ENCODE measurements at regions not wholly inside any gene's neighbourhood (a gene's known extent, or its start where the extent isn't known, plus 50 kb on each side); places are given as distances from the start of the nearest gene placed in this dataset.

DNA sequence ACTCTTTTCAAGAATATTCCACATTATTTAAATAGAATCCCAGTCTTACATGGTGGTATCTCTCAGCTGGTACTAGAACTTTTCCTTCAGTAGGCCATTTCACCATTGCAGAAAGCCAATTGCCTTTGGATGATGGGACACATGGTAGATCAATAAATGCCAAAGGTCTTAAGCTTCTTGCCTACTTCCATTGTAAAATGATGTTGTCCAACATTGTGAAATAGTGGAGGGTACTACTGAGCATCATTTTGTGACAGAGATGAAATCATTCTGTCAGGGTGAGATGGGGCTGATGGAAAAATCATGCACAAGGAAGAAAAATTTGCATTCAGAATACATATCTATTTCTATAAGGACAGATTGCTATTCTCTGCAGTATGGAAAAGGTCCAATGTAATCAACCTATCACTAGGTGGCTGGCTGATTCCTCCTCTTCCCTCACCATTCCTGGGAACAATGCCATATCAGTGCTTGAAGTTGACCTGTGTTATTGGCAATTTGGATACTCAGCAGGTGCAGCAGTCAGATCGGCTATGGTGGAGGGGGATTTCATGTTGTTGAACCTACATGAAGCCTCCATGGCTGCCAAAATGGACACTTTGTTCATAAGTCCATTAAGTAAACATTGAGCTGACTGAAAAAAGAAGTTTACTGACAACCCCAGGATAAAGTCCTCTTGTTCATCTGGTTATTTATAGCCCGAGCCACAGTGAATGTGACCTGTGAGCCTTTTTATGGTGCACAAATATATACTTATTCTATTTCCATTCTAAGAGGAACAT lies 596.9 kb upstream of the ARPP21 start:
- H3K9me3 ChIP-seq (replicated peaks; ENCODE audit: control insufficient read depth, insufficient read depth, low read length): no peaks in the 10 kb centered on the region
- no peaks in the 10 kb centered on the region for H3K36me3 ChIP-seq (ENCODE audit: control insufficient read depth in 2 of 2, extremely low read depth in 1 of 2, insufficient read depth in 2 of 2, low read length in 2 of 2)
- H3K27ac ChIP-seq (ENCODE audit: insufficient read depth, low read depth, low read length): no peak overlapping the region
- TF ChIP-seq JUN (IDR thresholded peaks at IDR 0.05; ENCODE audit: borderline replicate concordance, insufficient read depth, insufficient read length, low read depth) (no peak), POLR2A (IDR thresholded peaks at IDR 0.05; ENCODE audit: low read depth, low read length) (no peak), POLR2AphosphoS5 (IDR thresholded peaks at IDR 0.05; ENCODE audit: insufficient read depth, low read depth, low read length) (no peak), EZH2 (IDR thresholded peaks at IDR 0.05; ENCODE audit: borderline replicate concordance, low read depth, low read length, severe bottlenecking) (no peak), FOS (IDR thresholded peaks at IDR 0.05; ENCODE audit: borderline replicate concordance, insufficient read depth, low read length) (no peak), GATA2 (IDR thresholded peaks at IDR 0.05; ENCODE audit: insufficient read depth, insufficient read length, low read depth, low read length) (no peak)
- TF ChIP-seq, protein P1, sequence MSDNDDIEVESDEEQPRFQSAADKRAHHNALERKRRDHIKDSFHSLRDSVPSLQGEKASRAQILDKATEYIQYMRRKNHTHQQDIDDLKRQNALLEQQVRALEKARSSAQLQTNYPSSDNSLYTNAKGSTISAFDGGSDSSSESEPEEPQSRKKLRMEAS (IDR thresholded peaks at IDR 0.05; ENCODE audit: insufficient read depth, insufficient read length): no peak
- TF ChIP-seq, protein P2, sequence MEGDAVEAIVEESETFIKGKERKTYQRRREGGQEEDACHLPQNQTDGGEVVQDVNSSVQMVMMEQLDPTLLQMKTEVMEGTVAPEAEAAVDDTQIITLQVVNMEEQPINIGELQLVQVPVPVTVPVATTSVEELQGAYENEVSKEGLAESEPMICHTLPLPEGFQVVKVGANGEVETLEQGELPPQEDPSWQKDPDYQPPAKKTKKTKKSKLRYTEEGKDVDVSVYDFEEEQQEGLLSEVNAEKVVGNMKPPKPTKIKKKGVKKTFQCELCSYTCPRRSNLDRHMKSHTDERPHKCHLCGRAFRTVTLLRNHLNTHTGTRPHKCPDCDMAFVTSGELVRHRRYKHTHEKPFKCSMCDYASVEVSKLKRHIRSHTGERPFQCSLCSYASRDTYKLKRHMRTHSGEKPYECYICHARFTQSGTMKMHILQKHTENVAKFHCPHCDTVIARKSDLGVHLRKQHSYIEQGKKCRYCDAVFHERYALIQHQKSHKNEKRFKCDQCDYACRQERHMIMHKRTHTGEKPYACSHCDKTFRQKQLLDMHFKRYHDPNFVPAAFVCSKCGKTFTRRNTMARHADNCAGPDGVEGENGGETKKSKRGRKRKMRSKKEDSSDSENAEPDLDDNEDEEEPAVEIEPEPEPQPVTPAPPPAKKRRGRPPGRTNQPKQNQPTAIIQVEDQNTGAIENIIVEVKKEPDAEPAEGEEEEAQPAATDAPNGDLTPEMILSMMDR (IDR thresholded peaks at IDR 0.05; ENCODE audit: extremely low read depth in 1 of 2, insufficient read depth in 1 of 2, low read depth in 1 of 2, low read length in 2 of 2): no peak
- no peaks in the 10 kb centered on the region for H3K9me1 ChIP-seq (replicated peaks; ENCODE audit: control insufficient read depth, extremely low read depth, insufficient read depth, low read length)
- no peak overlapping the region for H2AFZ ChIP-seq (ENCODE audit: low read depth, low read length)
- no TSS peak for BruUV-seq (replicated peaks)
- intact Hi-C loops (cut with micrococcal nuclease): no loop called here
- no peaks in the 10 kb centered on the region for H3K79me2 ChIP-seq (ENCODE audit: control insufficient read depth, insufficient read depth, low read length)
- no peak overlapping the region for H3K9ac ChIP-seq (replicated peaks; ENCODE audit: extremely low read depth, insufficient read depth, low read length)
- no peak overlapping the region for H3K4me2 ChIP-seq (ENCODE audit: insufficient read depth, low read length)
- POLR2A ChIA-PET: no interaction called here
- DNase-seq (ENCODE audit: low read depth, low spot score): no peak
- no peaks in the 10 kb centered on the region for H3K27me3 ChIP-seq (ENCODE audit: control insufficient read depth in 2 of 2, insufficient read depth in 2 of 2, low read length in 2 of 2)
- H4K20me1 ChIP-seq (replicated peaks; ENCODE audit: control insufficient read depth, extremely low read depth, insufficient read depth, low read length): no peaks in the 10 kb centered on the region
- H3K4me1 ChIP-seq (ENCODE audit: control insufficient read depth, extremely low read depth, insufficient read depth, low read length): no peaks in the 10 kb centered on the region
- H3K4me3 ChIP-seq (replicated peaks in 1 of 3; ENCODE audit: insufficient read depth in 1 of 3, low read depth in 1 of 3, low read length in 3 of 3): no peak overlapping the region
- dilution Hi-C loops (cut with MboI; ENCODE audit: extremely low pct_ligation_motif_present, low sequenced_read_pairs): no loop called here
- no peak for FAIRE-seq
- CTCF ChIA-PET: no interaction called here

Measured in endothelial cell of umbilical vein (primary cell).